ENCODE measurements at regions not wholly inside any gene's neighbourhood (a gene's known extent, or its start where the extent isn't known, plus 50 kb on each side); places are given as distances from the start of the nearest gene placed in this dataset.
"Not testable (repeated sequence)": the region's sequence is repeated elsewhere in the genome, so short reads cannot be mapped to it uniquely, and the experiment has no call there.

GRCh38 chr17:77526728-77527350 lies 386.1 kb downstream of the SEC14L1 start:
- H3K27me3 ChIP-seq (replicated peaks; ENCODE audit: control insufficient read depth, insufficient read depth, low read length, poor library complexity, severe bottlenecking), result peaks cover 18% of the 10 kb centered on the region
- H3K36me3 ChIP-seq (ENCODE audit: control insufficient read depth, insufficient read depth, low read length), result no peaks in the 10 kb centered on the region
- no peak overlapping the region for H3K4me3 ChIP-seq (ENCODE audit: insufficient read depth, low read depth, low read length, poor library complexity, severe bottlenecking)
- H3K4me1 ChIP-seq (ENCODE audit: control insufficient read depth, insufficient read depth, low read length, poor library complexity, severe bottlenecking), result peaks cover 6% of the 10 kb centered on the region
- no peak for DNase-seq
- no peaks in the 10 kb centered on the region for H3K9me3 ChIP-seq (ENCODE audit: control insufficient read depth, low read length)
- H3K27ac ChIP-seq (ENCODE audit: insufficient read depth, low read length, poor library complexity, severe bottlenecking), result no peak overlapping the region

GRCh38 chr17:77527409-77527808 lies 386.6 kb downstream of the SEC14L1 start:
- Histone ChIP-seq H3K27ac (ENCODE audit: insufficient read depth, low read length, poor library complexity, severe bottlenecking) (no peak overlapping the region), H3K4me3 (ENCODE audit: insufficient read depth, low read depth, low read length, poor library complexity, severe bottlenecking) (no peak overlapping the region), H3K27me3 (replicated peaks; ENCODE audit: control insufficient read depth, insufficient read depth, low read length, poor library complexity, severe bottlenecking) (peaks cover 18% of the 10 kb centered on the region), H3K9me3 (ENCODE audit: control insufficient read depth, low read length) (no peaks in the 10 kb centered on the region), H3K4me1 (ENCODE audit: control insufficient read depth, insufficient read depth, low read length, poor library complexity, severe bottlenecking) (peaks cover 6% of the 10 kb centered on the region), H3K36me3 (ENCODE audit: control insufficient read depth, insufficient read depth, low read length) (no peaks in the 10 kb centered on the region)
- DNase-seq, result no peak

DNA sequence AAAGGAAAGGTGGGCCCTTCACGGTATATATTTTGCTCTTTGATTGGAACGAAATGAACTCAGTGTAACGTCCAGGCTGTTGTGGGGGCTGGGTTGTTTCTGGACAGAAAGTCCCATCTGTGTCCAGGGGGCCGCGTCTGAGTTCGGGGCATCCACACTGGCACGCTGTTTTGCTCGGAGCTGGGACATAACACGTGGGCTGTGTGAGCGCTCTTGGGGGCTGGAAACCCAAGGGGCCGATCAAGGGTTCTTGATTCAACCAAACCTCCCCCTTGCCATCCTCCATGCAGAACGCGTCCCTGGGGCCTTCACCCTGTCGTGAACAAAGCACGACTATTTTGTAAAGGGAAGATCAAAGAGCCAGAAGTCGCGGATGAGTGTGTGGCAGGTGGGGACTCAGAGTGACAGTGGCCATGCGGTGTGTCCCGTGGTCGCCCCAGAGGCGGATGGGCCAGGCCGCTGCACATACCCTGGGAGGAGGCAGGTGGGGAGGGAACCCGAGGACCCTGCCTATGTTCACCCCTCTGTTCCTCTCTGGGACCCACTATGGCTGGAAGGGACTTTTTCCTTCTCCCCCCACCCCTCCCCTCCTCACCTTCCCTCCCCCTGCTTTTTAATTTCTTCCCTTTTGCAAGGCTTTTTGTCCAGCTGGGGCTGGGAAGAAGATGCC lies 387.2 kb downstream of the SEC14L1 start:
- Histone ChIP-seq H3K4me1 (ENCODE audit: control insufficient read depth, insufficient read depth, low read length, poor library complexity, severe bottlenecking) (peaks cover 6% of the 10 kb centered on the region), H3K36me3 (ENCODE audit: control insufficient read depth, insufficient read depth, low read length) (no peaks in the 10 kb centered on the region), H3K9me3 (ENCODE audit: control insufficient read depth, low read length) (no peaks in the 10 kb centered on the region), H3K27ac (ENCODE audit: insufficient read depth, low read length, poor library complexity, severe bottlenecking) (no peak overlapping the region), H3K27me3 (replicated peaks; ENCODE audit: control insufficient read depth, insufficient read depth, low read length, poor library complexity, severe bottlenecking) (peaks cover 18% of the 10 kb centered on the region), H3K4me3 (ENCODE audit: insufficient read depth, low read depth, low read length, poor library complexity, severe bottlenecking) (no peak overlapping the region)
- no peak for DNase-seq

DNA sequence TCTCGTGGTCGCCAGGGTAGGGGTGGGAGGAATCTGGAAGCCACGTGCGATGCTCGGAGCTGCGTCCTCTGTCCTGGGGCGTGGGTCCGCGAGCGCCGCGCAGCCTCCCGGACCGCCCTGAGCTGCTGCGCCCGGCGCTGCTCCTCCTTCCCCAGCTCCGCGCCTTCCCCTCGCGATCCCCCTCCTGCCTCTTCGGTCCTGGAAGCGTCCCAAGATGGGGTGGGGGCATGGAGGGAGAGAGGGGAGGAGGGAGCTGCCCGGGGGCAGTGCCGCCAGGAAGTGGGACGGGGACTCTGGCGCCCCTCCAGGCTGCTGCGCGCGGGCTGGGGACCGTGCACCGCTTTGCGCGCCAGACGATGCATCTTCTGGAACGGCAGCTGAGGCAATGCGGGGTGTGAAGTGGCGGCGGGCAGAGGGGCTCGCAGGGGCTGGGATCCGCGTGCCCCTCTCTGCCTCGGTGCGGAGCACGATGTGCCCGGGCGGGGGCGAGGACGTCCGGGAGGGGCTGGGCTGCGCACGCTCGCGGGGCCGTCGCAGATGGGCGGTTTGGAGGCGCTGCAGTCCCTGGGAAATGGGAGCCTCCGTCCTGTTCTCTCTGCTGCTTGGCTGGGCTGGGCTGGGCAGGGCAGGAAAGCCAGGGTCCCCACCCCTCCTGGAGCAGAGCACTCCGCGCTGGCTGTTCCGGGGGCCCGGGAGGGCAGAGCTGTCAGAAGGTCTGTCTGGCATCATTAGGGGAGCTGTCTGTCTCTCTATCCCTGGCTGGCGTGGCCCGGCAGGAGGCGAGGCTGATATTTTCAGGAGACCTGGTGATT lies 388.0 kb downstream of the SEC14L1 start:
- Histone ChIP-seq H3K9me3 (ENCODE audit: control insufficient read depth, low read length) (no peaks in the 10 kb centered on the region), H3K4me1 (ENCODE audit: control insufficient read depth, insufficient read depth, low read length, poor library complexity, severe bottlenecking) (peaks cover 6% of the 10 kb centered on the region), H3K27me3 (replicated peaks; ENCODE audit: control insufficient read depth, insufficient read depth, low read length, poor library complexity, severe bottlenecking) (peaks cover 18% of the 10 kb centered on the region), H3K27ac (ENCODE audit: insufficient read depth, low read length, poor library complexity, severe bottlenecking) (no peak overlapping the region), H3K36me3 (ENCODE audit: control insufficient read depth, insufficient read depth, low read length) (no peaks in the 10 kb centered on the region), H3K4me3 (ENCODE audit: insufficient read depth, low read depth, low read length, poor library complexity, severe bottlenecking) (peak overlapping the region; percentile 22)
- DNase-seq, result no peak

GRCh38 chr17:77529328-77529650 lies 388.5 kb downstream of the SEC14L1 start:
- no peaks in the 10 kb centered on the region for H3K36me3 ChIP-seq (ENCODE audit: control insufficient read depth, insufficient read depth, low read length)
- no peak overlapping the region for H3K27ac ChIP-seq (ENCODE audit: insufficient read depth, low read length, poor library complexity, severe bottlenecking)
- no peak for DNase-seq
- no peak overlapping the region for H3K4me3 ChIP-seq (ENCODE audit: insufficient read depth, low read depth, low read length, poor library complexity, severe bottlenecking)
- peaks cover 6% of the 10 kb centered on the region for H3K4me1 ChIP-seq (ENCODE audit: control insufficient read depth, insufficient read depth, low read length, poor library complexity, severe bottlenecking)
- no peaks in the 10 kb centered on the region for H3K9me3 ChIP-seq (ENCODE audit: control insufficient read depth, low read length)
- H3K27me3 ChIP-seq (replicated peaks; ENCODE audit: control insufficient read depth, insufficient read depth, low read length, poor library complexity, severe bottlenecking), result peaks cover 18% of the 10 kb centered on the region

GRCh38 chr17:77530591-77530990 lies 389.8 kb downstream of the SEC14L1 start:
- Histone ChIP-seq H3K4me3 (ENCODE audit: insufficient read depth, low read depth, low read length, poor library complexity, severe bottlenecking) (no peak overlapping the region), H3K27ac (ENCODE audit: insufficient read depth, low read length, poor library complexity, severe bottlenecking) (no peak overlapping the region), H3K27me3 (replicated peaks; ENCODE audit: control insufficient read depth, insufficient read depth, low read length, poor library complexity, severe bottlenecking) (peaks cover 18% of the 10 kb centered on the region), H3K4me1 (ENCODE audit: control insufficient read depth, insufficient read depth, low read length, poor library complexity, severe bottlenecking) (peaks cover 6% of the 10 kb centered on the region), H3K9me3 (ENCODE audit: control insufficient read depth, low read length) (no peaks in the 10 kb centered on the region), H3K36me3 (ENCODE audit: control insufficient read depth, insufficient read depth, low read length) (no peaks in the 10 kb centered on the region)
- no peak for DNase-seq

DNA sequence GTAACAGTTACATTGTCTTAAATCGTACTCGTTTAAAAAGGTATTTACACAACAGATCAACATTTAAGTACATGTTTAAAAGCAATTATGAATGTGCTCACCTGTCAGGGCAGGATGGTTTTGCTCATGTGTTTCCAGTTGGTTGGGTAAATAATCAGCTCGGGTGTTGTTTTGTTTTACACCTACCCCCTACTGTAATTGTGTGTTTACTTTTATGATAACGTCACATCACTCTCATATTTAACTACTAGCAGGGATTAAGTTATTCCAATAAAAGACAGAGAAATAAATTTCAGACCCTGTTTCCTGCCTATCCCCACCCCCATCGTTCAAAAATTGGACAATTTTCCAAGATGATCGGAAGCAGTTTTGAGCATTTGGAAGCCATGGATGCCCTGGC lies 390.2 kb downstream of the SEC14L1 start:
- Histone ChIP-seq H3K27ac (ENCODE audit: insufficient read depth, low read length, poor library complexity, severe bottlenecking) (no peak overlapping the region), H3K9me3 (ENCODE audit: control insufficient read depth, low read length) (no peaks in the 10 kb centered on the region), H3K27me3 (replicated peaks; ENCODE audit: control insufficient read depth, insufficient read depth, low read length, poor library complexity, severe bottlenecking) (peaks cover 18% of the 10 kb centered on the region), H3K4me1 (ENCODE audit: control insufficient read depth, insufficient read depth, low read length, poor library complexity, severe bottlenecking) (peaks cover 6% of the 10 kb centered on the region), H3K4me3 (ENCODE audit: insufficient read depth, low read depth, low read length, poor library complexity, severe bottlenecking) (no peak overlapping the region), H3K36me3 (ENCODE audit: control insufficient read depth, insufficient read depth, low read length) (no peaks in the 10 kb centered on the region)
- no peak for DNase-seq

DNA sequence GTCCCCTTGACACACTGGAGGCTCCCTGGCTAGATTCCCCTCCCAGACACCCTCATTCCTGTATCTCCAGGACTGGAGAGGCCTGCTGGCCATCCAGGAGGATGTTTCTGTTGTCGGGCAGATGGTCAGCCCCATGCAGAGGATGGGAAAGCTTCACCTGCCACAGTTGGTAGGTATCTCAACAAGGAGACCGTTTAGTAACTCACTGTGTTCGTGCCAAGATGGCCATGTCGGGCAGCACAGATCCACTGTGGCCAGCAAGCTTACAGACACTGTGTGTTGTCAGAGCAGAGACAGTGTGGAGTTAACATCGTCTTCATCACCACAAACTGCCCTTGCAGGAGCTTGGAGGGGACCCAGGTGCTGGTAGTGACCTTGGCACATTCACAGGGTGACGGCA lies 390.9 kb downstream of the SEC14L1 start:
- peaks cover 6% of the 10 kb centered on the region for H3K4me1 ChIP-seq (ENCODE audit: control insufficient read depth, insufficient read depth, low read length, poor library complexity, severe bottlenecking)
- peaks cover 18% of the 10 kb centered on the region for H3K27me3 ChIP-seq (replicated peaks; ENCODE audit: control insufficient read depth, insufficient read depth, low read length, poor library complexity, severe bottlenecking)
- H3K36me3 ChIP-seq (ENCODE audit: control insufficient read depth, insufficient read depth, low read length), result no peaks in the 10 kb centered on the region
- DNase-seq, result no peak
- H3K27ac ChIP-seq (ENCODE audit: insufficient read depth, low read length, poor library complexity, severe bottlenecking), result no peak overlapping the region
- no peaks in the 10 kb centered on the region for H3K9me3 ChIP-seq (ENCODE audit: control insufficient read depth, low read length)
- H3K4me3 ChIP-seq (ENCODE audit: insufficient read depth, low read depth, low read length, poor library complexity, severe bottlenecking), result no peak overlapping the region

DNA sequence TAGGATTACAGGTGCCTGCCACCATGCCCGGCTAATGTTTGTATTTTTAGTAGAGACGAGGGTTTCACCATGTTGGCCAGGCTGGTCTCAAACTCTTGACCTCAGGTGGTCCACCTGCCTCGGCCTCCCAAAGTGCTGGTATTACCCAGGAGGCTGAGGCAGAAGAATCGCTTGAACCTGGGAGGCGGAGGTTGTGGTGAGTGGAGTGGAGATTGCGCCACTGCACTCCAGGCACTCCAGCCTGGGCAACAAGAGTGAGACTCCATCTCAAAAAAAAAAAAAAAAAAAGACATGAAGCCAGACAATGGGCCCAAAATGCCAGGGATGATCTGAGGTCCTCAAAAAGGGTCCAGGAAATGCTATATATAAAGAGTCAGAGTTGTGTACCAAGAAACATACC lies 392.9 kb downstream of the SEC14L1 start:
- H3K4me3 ChIP-seq (ENCODE audit: insufficient read depth, low read depth, low read length, poor library complexity, severe bottlenecking); H3K36me3 ChIP-seq (ENCODE audit: control insufficient read depth, insufficient read depth, low read length); H3K9me3 ChIP-seq (ENCODE audit: control insufficient read depth, low read length); H3K4me1 ChIP-seq (ENCODE audit: control insufficient read depth, insufficient read depth, low read length, poor library complexity, severe bottlenecking); H3K27ac ChIP-seq (ENCODE audit: insufficient read depth, low read length, poor library complexity, severe bottlenecking); DNase-seq: not testable (repeated sequence)
- peaks cover 13% of the 10 kb centered on the region for H3K27me3 ChIP-seq (replicated peaks; ENCODE audit: control insufficient read depth, insufficient read depth, low read length, poor library complexity, severe bottlenecking)

DNA sequence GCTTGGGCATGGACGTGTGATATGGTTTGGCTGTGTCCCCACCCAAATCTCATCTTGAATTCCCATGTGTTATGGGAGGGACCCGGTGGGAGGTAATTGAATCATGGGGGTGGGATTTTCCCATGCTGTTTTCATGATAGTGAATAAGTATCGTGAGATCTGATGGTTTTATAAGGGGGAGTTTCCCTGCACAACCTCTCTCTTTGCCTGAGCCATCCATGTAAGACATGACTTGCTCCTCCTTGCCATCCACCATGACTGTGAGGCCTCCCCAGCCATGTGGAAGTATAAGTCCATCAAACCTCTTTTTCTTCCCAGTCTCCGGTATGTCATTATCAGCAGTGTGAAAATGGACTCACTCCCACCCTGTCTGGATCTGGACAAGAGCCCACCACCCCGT lies 393.4 kb downstream of the SEC14L1 start:
- no peaks in the 10 kb centered on the region for H3K36me3 ChIP-seq (ENCODE audit: control insufficient read depth, insufficient read depth, low read length)
- DNase-seq, result no peak
- no peaks in the 10 kb centered on the region for H3K9me3 ChIP-seq (ENCODE audit: control insufficient read depth, low read length)
- no peaks in the 10 kb centered on the region for H3K4me1 ChIP-seq (ENCODE audit: control insufficient read depth, insufficient read depth, low read length, poor library complexity, severe bottlenecking)
- no peak overlapping the region for H3K27ac ChIP-seq (ENCODE audit: insufficient read depth, low read length, poor library complexity, severe bottlenecking)
- H3K4me3 ChIP-seq (ENCODE audit: insufficient read depth, low read depth, low read length, poor library complexity, severe bottlenecking), result no peak overlapping the region
- peaks cover 9% of the 10 kb centered on the region for H3K27me3 ChIP-seq (replicated peaks; ENCODE audit: control insufficient read depth, insufficient read depth, low read length, poor library complexity, severe bottlenecking)

Data from effector memory CD4-positive, alpha-beta T cell (primary cell).